ENCODE measurements at regions not wholly inside any gene's neighbourhood (a gene's known extent, or its start where the extent isn't known, plus 50 kb on each side); places are given as distances from the start of the nearest gene placed in this dataset.

GRCh38 chr15:93466380-93466779, 377.4 kb upstream of the RGMA start:
- TF ChIP-seq CTCF (IDR thresholded peaks at IDR 0.05 in 8 of 11, conservative IDR thresholded peaks at IDR 0.05 in 3 of 11) (no peak), POLR2A (IDR thresholded peaks at IDR 0.05) (no peak)

Data from spleen (tissue), 7 donors.